ENCODE measurements at regions not wholly inside any gene's neighbourhood (a gene's known extent, or its start where the extent isn't known, plus 50 kb on each side); places are given as distances from the start of the nearest gene placed in this dataset.

- DNase-seq = peak; percentile 81 to 85
- no peak for TF ChIP-seq GATA1 (IDR thresholded peaks at IDR 0.05; ENCODE audit: low read depth, low read length)
- TF ChIP-seq POLR2A (IDR thresholded peaks at IDR 0.05; ENCODE audit: low read length) = no peak
Measured at GRCh38 chr6:14932485-14933182, 313.2 kb upstream of the JARID2 start.

DNA sequence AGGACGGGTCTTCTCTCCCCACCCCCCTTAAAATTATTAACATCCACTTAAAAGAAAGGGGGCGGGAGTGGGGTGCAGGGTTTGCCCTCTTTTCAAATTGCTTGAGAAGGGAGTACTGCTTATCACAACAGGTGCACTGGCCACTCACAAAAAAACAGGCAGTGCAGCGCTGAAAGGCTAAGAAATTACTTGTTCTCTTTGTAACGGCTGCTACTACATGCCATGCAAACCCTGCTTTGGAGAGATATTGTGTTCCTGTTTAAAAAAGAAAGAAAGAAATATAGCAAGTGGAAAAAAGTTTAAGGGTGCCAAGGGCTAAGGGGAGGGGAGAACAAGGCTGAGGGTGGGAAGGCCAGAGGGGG lies 312.7 kb upstream of the JARID2 start:
- no peak for TF ChIP-seq GATA1 (IDR thresholded peaks at IDR 0.05; ENCODE audit: low read depth, low read length)
- TF ChIP-seq POLR2A (IDR thresholded peaks at IDR 0.05; ENCODE audit: low read length) = no peak
- no peak for DNase-seq

DNA sequence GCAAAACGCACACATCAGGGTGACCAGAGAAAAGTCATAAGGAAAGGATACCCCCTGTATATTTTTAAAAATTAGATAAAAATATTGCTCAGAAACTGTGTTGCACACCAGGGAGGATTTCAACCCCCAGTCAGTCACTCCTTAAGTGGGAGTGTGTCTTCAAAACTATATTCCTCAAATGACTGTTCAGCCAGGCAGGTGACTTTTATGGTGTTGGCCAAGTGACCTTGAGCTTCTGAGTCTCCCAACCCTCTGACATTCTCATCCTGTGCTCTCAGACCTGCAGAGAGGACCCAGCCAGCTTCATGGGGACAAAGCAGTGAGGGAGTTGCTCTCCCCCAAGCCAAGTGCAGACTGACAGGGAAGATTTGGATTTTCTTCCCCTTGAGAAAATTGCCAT lies 311.9 kb upstream of the JARID2 start:
- TF ChIP-seq POLR2A (IDR thresholded peaks at IDR 0.05; ENCODE audit: low read length) (no peak), GATA1 (IDR thresholded peaks at IDR 0.05; ENCODE audit: low read depth, low read length) (no peak)
- no peak for DNase-seq

- DNase-seq = no peak
- no peak for TF ChIP-seq POLR2A (IDR thresholded peaks at IDR 0.05; ENCODE audit: low read length)
- TF ChIP-seq GATA1 (IDR thresholded peaks at IDR 0.05; ENCODE audit: low read depth, low read length) = no peak
Measured at GRCh38 chr6:14934844-14935243, 311.0 kb upstream of the JARID2 start.

GRCh38 chr6:14936861-14937260 lies 309.0 kb upstream of the JARID2 start:
- TF ChIP-seq GATA1 (IDR thresholded peaks at IDR 0.05; ENCODE audit: low read depth, low read length) = no peak
- TF ChIP-seq POLR2A (IDR thresholded peaks at IDR 0.05; ENCODE audit: low read length) = no peak

GRCh38 chr6:14943116-14943515 lies 302.8 kb upstream of the JARID2 start:
- TF ChIP-seq GATA1 (IDR thresholded peaks at IDR 0.05; ENCODE audit: low read depth, low read length) = no peak
- no peak for TF ChIP-seq POLR2A (IDR thresholded peaks at IDR 0.05; ENCODE audit: low read length)
- DNase-seq = no peak

More at GRCh38 chr6:14936861-14937260, 309.0 kb upstream of the JARID2 start:
- DNase-seq = no peak

DNA sequence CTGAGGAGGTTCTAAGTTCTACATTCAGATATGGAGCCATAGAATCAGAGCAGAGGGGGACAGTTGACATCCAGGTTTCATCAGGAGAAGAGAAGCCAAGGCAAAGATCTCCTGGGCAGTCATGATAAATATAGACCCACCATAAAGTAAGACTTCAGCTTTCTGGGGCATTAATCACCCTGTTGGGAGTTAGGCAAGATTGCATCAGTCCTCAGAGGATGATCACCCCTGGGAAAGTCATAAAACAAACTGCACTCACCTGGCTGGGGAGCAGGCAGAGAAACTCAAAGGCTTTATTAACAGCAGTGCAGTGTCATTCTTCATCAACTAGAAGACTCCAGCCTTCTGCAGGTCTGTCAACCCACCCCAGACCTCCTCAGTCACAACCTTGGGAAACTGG lies 301.3 kb upstream of the JARID2 start:
- TF ChIP-seq GATA1 (IDR thresholded peaks at IDR 0.05; ENCODE audit: low read depth, low read length) = no peak
- no peak for DNase-seq

- no peak for DNase-seq
- TF ChIP-seq GATA1 (IDR thresholded peaks at IDR 0.05; ENCODE audit: low read depth, low read length) (no peak), POLR2A (IDR thresholded peaks at IDR 0.05; ENCODE audit: low read length) (no peak)
Measured at GRCh38 chr6:14945461-14946185, 300.2 kb upstream of the JARID2 start.

- TF ChIP-seq GATA1 (IDR thresholded peaks at IDR 0.05; ENCODE audit: low read depth, low read length) (no peak), POLR2A (IDR thresholded peaks at IDR 0.05; ENCODE audit: low read length) (no peak)
- DNase-seq = no peak
Measured at GRCh38 chr6:14946753-14947152, 299.1 kb upstream of the JARID2 start.

- no peak for DNase-seq
- no peak for TF ChIP-seq POLR2A (IDR thresholded peaks at IDR 0.05; ENCODE audit: low read length)
- TF ChIP-seq GATA1 (IDR thresholded peaks at IDR 0.05; ENCODE audit: low read depth, low read length) = no peak
Measured at GRCh38 chr6:14948586-14949245, 297.2 kb upstream of the JARID2 start.

GRCh38 chr6:14950103-14950969 lies 295.5 kb upstream of the JARID2 start:
- TF ChIP-seq GATA1 (IDR thresholded peaks at IDR 0.05; ENCODE audit: low read depth, low read length) (no peak), POLR2A (IDR thresholded peaks at IDR 0.05; ENCODE audit: low read length) (no peak)
- peak; percentile 69 to 88 for DNase-seq

- TF ChIP-seq GATA1 (IDR thresholded peaks at IDR 0.05; ENCODE audit: low read depth, low read length) (no peak), POLR2A (IDR thresholded peaks at IDR 0.05; ENCODE audit: low read length) (no peak)
- DNase-seq = no peak
Measured at GRCh38 chr6:14950970-14951276, 294.9 kb upstream of the JARID2 start.

DNA sequence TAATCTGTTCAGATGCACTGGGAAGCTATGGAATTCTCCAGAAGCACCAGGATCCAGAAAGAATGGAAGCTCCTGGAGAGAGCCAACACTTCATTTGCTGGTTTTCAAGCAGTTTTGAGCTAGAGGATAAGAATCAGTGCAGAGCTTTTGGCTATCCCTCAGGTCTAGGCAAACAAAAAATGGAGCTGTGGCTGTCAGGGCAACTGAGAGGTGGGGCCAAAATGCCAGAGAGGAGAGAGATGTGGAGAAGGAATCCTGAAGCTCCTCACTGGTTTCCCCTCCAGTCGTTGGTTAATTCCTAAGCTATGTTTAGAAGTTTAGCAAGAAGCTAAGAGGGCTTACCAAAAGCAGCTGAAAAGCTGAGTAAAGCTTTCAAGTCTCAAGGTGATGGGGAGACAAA lies 294.2 kb upstream of the JARID2 start:
- TF ChIP-seq GATA1 (IDR thresholded peaks at IDR 0.05; ENCODE audit: low read depth, low read length) (no peak), POLR2A (IDR thresholded peaks at IDR 0.05; ENCODE audit: low read length) (no peak)
- DNase-seq = no peak

DNA sequence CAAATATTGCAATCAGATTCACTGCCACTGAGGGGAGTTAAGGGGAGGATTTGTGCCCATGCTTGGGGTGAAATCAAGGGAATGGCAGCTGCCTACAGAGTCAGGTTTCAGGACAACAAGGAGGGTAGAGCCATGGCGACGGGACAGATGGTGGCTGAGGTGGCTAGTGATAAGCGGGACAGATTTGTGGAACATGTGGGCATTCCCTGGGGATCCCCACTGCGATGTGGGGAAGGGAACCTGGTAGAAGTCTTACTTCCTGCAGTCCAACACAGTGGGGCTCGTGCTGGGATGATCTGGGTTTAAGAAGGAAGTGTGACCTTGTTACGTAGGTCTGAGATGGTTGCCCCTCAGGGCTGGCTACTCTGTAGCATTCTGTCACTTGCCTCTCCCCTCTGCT lies 292.0 kb upstream of the JARID2 start:
- no peak for DNase-seq
- TF ChIP-seq POLR2A (IDR thresholded peaks at IDR 0.05; ENCODE audit: low read length) = no peak
- TF ChIP-seq GATA1 (IDR thresholded peaks at IDR 0.05; ENCODE audit: low read depth, low read length) = no peak

Measured in erythroblast (primary cell).